Subcutaneous abdominal adipose tissue (tissue), 5 donors: ENCODE measurements at regions not wholly inside any gene's neighbourhood (a gene's known extent, or its start where the extent isn't known, plus 50 kb on each side); places are given as distances from the start of the nearest gene placed in this dataset.

Experiments used
- H3K27ac ChIP-seq: one replicate; pipeline ENCODE4 v1.7.0; 2013; ENCODE audit warnings: low read depth, mild to moderate bottlenecking, inconsistent platforms, low read length, moderate library complexity
- H3K27me3 ChIP-seq, 5 donors: one replicate each; pipeline ENCODE4 v1.7.0; 2013; ENCODE audit warnings: low read length in 5 of 5, inconsistent platforms in 1 of 5; ENCODE audit not compliant: control insufficient read depth in 5 of 5, insufficient read depth in 4 of 5
- H3K36me3 ChIP-seq, 5 donors: one replicate each; pipeline ENCODE4 v1.7.0; 2013; ENCODE audit warnings: low read length in 5 of 5; ENCODE audit not compliant: control insufficient read depth in 5 of 5, insufficient read depth in 5 of 5
- H3K4me1 ChIP-seq, 5 donors: one replicate each; pipeline ENCODE4 v1.7.0; 2013; ENCODE audit warnings: low read length in 5 of 5, mild to moderate bottlenecking in 3 of 5, moderate library complexity in 1 of 5; ENCODE audit not compliant: control insufficient read depth in 5 of 5, insufficient read depth in 5 of 5
- H3K4me3 ChIP-seq, 5 donors: one replicate each; pipeline ENCODE4 v1.7.0; 2013; ENCODE audit warnings: low read length in 5 of 5, low read depth in 1 of 5
- H3K9ac ChIP-seq, 5 donors: one replicate each; pipeline ENCODE4 v1.7.0; 2013; ENCODE audit warnings: low read length in 5 of 5, mild to moderate bottlenecking in 4 of 5, moderate library complexity in 3 of 5
- H3K9me3 ChIP-seq, 5 donors: one replicate each; pipeline ENCODE4 v1.7.0; 2013; ENCODE audit warnings: low read length in 5 of 5; ENCODE audit not compliant: control insufficient read depth in 5 of 5
- donor health status: healthy.
- donor health status: healthy.
- donor health status: healthy.
- donor health status: healthy.
- donor health status: healthy.

DNA sequence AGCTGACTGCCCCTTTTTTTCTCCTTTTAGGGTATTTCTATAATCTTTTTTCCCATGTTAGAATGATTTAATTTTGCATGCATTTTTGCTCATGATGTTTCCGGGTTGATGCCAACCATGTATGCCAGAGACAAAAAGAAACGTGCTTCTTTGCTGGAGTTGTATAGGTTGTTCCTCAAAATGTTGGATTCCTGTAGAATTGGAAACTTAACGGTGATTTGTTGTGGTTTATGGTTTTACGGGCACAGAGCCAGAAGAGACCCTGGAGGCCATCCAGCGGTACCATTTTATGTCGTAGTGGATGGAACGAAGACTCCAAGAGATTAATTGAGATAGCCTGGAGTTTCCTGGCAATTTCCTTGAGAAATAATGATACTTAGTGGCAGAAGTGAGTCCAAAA, 481.5 kb upstream of the RGMA start:
- H3K4me3 ChIP-seq, result no peak overlapping the region
- no peak overlapping the region for H3K9ac ChIP-seq
- no peaks in the 10 kb centered on the region for H3K9me3 ChIP-seq
- peaks cover 0 to 4% (median 0%) of the 10 kb centered on the region in 5 donors for H3K4me1 ChIP-seq
- no peak overlapping the region for H3K27ac ChIP-seq
- H3K27me3 ChIP-seq, result no peaks in the 10 kb centered on the region
- H3K36me3 ChIP-seq, result no peaks in the 10 kb centered on the region

DNA sequence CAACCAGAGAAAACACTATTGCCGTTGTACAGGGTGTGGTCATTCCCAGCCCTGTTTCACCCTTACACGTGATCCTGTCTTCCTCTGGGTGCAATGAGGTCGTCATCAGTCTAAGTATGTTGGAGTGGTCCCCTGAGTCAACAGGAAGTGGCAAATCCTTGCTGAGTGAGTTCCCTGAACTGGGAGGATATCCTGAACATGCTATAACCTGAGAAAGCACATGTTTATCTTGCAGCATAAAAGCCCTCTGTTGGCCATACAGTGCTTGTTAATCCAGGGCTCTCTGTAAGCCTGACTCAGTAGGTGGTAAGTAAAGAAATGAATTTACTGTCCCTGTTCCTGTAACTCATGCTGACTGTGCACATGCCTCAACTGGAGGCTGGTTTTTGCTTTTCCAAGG, 477.8 kb upstream of the RGMA start:
- Histone ChIP-seq H3K4me3 (no peak overlapping the region), H3K36me3 (no peaks in the 10 kb centered on the region), H3K9ac (no peak overlapping the region), H3K27ac (no peak overlapping the region), H3K4me1 (peaks cover 0 to 4% (median 0%) of the 10 kb centered on the region in 5 donors), H3K27me3 (no peaks in the 10 kb centered on the region), H3K9me3 (no peaks in the 10 kb centered on the region)

DNA sequence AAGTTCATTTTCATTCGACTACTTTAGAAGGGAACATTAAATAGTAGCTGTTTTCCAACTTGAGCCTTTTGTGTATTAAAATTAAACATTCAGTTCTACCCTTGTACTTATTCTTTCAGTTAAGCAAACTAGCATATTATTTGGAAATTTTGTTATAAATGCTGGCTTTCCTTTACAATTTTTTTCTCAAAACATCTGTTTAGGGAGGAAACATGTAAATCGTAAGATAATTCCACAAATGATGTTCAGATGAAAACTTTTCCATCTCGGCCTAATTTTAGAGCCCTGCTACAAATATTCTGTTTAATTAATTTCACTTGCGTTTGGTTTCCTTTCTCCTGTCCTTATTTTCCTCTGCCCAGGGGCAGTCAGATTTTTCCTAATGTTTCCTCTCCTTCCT, 476.2 kb upstream of the RGMA start:
- H3K9me3 ChIP-seq, result no peaks in the 10 kb centered on the region
- H3K36me3 ChIP-seq, result no peaks in the 10 kb centered on the region
- no peak overlapping the region for H3K4me3 ChIP-seq
- H3K27ac ChIP-seq, result no peak overlapping the region
- H3K4me1 ChIP-seq, result peaks cover 0 to 4% (median 0%) of the 10 kb centered on the region in 5 donors
- no peaks in the 10 kb centered on the region for H3K27me3 ChIP-seq
- H3K9ac ChIP-seq, result no peak overlapping the region

DNA sequence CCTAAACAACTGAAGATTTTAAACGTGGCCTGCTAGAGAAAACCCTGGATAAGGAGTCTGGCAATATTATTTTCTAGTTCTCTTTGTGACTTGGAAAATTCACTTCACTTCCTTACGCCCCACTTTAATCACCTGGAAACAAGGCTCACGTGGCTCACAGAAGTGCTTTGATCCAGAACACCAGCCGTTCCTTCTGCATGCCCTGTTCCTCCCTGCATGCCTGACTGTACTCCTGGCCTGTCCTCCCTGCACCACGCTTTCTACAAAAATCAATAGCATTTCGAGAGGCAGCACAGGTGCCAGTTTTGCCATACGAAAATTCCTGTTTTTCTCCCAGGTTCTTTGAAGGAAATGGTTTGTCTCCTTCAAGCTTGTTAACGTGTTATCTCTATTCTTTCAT, 474.2 kb upstream of the RGMA start:
- Histone ChIP-seq H3K4me1 (peaks cover 0 to 4% (median 0%) of the 10 kb centered on the region in 5 donors), H3K9ac (no peak overlapping the region), H3K27me3 (no peaks in the 10 kb centered on the region), H3K4me3 (no peak overlapping the region), H3K27ac (no peak overlapping the region), H3K9me3 (no peaks in the 10 kb centered on the region), H3K36me3 (no peaks in the 10 kb centered on the region)

DNA sequence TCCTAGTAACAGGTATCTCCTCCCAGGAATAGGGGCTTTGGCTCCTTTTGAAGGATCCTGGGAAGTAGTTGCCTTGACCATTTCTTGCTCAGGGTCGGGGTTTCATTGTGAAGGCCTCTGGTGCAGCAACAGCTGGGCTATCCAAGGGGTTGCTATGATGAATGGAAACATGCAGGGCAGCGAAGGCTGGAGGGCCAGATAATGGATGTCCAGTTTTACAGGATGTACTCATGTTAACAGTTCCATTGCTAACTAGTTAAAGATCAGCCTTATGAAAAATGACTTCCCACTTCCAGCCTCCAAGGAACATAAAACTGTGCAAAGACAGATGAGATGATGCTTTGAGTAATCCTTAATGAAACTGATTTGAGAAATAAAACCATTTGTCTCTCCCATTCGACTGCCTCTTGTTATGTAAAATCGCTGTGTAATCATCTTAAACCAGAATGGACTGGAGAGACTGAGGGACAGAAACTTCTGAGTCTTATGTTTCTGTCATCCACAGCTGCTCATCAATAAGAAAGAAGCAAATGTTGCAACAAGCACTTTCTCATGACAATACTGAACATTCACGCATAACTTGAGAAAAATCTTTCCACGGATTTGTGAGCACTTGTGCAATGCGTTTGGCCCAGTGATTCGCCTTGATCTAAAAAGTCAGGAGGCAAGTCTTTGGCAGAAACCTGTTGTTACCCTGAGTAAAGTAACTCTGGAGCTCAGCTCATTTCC, 473.5 kb upstream of the RGMA start:
- H3K27ac ChIP-seq, result no peak overlapping the region
- H3K4me3 ChIP-seq, result no peak overlapping the region
- H3K27me3 ChIP-seq, result no peaks in the 10 kb centered on the region

DNA sequence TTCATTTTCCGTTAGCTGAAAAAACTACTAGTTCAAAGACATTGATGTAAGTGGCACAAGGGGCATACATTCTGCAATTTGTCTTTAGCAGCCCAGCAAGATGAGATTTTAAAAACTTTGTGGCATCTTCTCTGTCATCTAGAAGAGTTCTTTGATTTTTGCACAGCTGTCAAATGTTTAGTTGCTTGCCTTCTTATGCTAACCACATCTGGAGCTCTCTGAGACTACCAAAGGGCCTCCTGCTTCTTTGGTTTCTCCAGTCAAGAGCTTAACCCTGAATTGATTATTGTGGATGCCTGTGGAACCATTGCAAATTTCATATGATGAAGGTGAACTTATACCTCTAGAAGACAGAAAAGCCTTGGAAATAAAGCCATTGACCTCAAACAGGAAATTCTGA, 468.7 kb upstream of the RGMA start:
- Histone ChIP-seq H3K36me3 (no peaks in the 10 kb centered on the region), H3K27me3 (no peaks in the 10 kb centered on the region), H3K4me3 (no peak overlapping the region), H3K9ac (no peak overlapping the region), H3K4me1 (no peaks in the 10 kb centered on the region), H3K27ac (no peak overlapping the region), H3K9me3 (no peaks in the 10 kb centered on the region)

More for the DNA sequence above, 473.5 kb upstream of the RGMA start:
- no peaks in the 10 kb centered on the region for H3K36me3 ChIP-seq
- no peaks in the 10 kb centered on the region for H3K9me3 ChIP-seq
- peaks cover 0 to 4% (median 0%) of the 10 kb centered on the region in 5 donors for H3K4me1 ChIP-seq
- H3K9ac ChIP-seq, result no peak overlapping the region

DNA sequence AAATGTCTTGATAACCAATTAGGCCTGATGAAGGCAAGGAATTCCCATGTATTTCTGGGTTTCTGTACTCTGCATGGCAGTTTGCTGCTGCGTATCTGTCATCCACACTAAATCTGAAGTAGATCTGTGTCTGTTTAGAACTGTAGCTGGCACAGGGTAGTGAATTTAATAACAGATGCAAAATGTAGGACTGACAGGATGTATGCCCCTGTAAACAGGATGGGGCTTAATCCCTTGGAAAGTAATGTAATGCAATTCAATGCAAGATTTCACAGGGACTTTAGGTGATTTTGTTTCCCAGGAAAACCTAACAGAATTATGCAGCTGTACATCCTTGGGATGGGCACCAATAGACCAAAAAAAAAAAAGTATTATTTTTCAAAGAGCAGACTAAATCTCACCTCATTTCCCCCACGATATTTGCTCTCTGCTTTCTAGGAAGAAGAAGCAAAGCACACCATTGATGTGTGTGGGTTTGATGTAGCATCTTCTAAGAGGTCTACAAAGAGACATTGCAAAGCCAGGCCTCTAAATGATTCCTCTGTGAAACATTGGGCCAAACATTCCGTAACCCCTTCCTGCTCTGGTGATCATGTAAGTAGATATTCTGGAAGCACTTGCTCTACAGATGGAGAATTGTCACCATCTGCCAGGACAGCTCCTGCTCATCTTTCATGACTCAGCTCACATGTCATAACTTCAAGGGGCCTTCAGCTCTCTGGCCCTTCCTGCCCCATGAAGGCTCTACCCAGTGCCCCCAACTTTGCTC, 464.3 kb upstream of the RGMA start:
- Histone ChIP-seq H3K4me1 (no peaks in the 10 kb centered on the region), H3K9me3 (no peaks in the 10 kb centered on the region), H3K4me3 (no peak overlapping the region), H3K27me3 (no peaks in the 10 kb centered on the region), H3K27ac (no peak overlapping the region), H3K36me3 (no peaks in the 10 kb centered on the region), H3K9ac (no peak overlapping the region)

DNA sequence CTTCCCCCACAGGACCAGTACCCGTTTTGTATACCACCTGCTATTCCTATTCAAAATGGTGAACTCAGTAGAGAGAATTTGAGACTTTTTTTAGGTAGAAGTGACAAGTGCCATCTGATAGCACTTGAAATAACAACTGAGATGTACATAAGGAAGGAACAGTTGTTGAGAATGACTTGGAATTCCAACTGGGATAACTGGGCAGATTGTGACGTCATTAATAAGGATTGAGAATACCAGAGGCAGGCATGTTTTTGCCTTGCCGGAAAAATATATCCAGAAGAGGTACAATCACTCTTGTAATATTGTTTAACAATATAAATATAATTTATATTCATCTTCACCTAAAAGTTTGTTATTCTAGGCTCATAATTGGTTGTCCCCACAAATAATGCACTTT, 454.1 kb upstream of the RGMA start:
- Histone ChIP-seq H3K4me3 (no peak overlapping the region), H3K27me3 (no peaks in the 10 kb centered on the region), H3K36me3 (no peaks in the 10 kb centered on the region)

DNA sequence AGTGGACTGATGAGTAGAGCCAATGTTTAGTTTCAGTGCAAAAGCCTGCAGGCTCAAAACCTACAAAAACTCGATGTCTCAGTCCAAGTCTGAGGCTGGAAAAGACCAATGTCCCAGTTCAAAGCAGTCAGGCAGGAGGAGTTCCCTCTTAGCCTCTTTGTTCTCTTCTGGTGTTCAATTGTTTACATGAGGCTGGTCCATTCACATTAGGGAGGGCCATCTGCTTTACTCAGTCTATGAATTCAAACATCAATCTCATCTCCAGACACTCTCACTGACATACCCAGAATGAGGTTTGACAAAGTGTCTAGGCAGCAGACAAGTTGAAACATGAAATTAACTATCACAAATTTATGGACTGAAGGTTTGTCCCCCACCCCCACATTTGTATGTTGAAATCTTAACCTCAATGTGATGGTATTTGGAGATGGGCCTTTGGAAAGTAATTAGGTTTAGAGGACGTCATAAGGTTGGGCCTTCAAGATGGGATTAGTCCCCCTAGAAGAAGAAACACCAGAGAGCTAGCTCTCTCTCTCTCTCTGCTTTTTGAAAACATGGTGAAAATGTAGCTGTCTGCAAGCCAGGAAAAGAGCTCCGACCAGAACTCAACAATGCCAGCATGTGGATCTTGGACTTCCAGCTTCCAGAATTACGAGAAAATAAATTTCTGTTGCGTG, 438.5 kb upstream of the RGMA start:
- H3K4me1 ChIP-seq, result peaks cover 0 to 11% (median 6%) of the 10 kb centered on the region in 5 donors
- no peaks in the 10 kb centered on the region for H3K36me3 ChIP-seq
- H3K27ac ChIP-seq, result no peak overlapping the region
- no peaks in the 10 kb centered on the region for H3K27me3 ChIP-seq
- no peaks in the 10 kb centered on the region for H3K9me3 ChIP-seq
- H3K4me3 ChIP-seq, result no peak overlapping the region
- H3K9ac ChIP-seq, result no peak overlapping the region

More for the DNA sequence above, 454.1 kb upstream of the RGMA start:
- Histone ChIP-seq H3K27ac (no peak overlapping the region), H3K4me1 (no peaks in the 10 kb centered on the region), H3K9me3 (peaks cover 0 to 8% (median 5%) of the 10 kb centered on the region in 5 donors), H3K9ac (no peak overlapping the region)

DNA sequence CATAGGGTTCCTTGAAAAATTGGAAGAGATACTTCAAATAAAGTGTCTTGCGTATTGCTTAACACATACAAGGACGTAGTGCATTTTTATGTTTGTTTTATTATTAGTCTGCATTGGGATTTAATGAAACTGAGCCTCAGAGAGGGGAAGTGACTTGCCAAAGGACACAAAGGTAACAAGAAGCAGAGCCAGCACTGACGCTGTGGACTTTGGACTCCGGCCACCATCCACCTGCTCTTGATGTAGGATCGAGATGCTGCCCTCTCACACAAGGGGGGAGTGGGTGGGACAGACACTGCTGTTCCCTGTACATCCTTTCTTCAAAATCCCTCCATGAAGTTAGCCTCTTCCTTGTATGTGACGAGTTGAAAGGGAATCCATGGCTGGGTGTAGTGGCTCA, 435.4 kb upstream of the RGMA start:
- H3K4me1 ChIP-seq, result peaks cover 0 to 11% (median 6%) of the 10 kb centered on the region in 5 donors
- no peak overlapping the region for H3K27ac ChIP-seq
- H3K27me3 ChIP-seq, result no peaks in the 10 kb centered on the region
- H3K4me3 ChIP-seq, result no peak overlapping the region
- no peaks in the 10 kb centered on the region for H3K36me3 ChIP-seq
- H3K9ac ChIP-seq, result no peak overlapping the region
- H3K9me3 ChIP-seq, result no peaks in the 10 kb centered on the region
